Sigmoid colon (tissue), 4 donors: ENCODE measurements at regions not wholly inside any gene's neighbourhood (a gene's known extent, or its start where the extent isn't known, plus 50 kb on each side); places are given as distances from the start of the nearest gene placed in this dataset.

Experiments
- EP300 ChIP-seq, 4 donors: sonication (generic); formaldehyde crosslinking; IDR thresholded peaks; one replicate each; pipeline ENCODE4 v1.6.1; 2017; ENCODE audit warnings: antibody characterized with exemption in 4 of 4
- POLR2AphosphoS5 ChIP-seq, 4 donors: sonication (generic); formaldehyde crosslinking; IDR thresholded peaks; one replicate each; pipeline ENCODE4 v1.6.1; 2017; ENCODE audit warnings: antibody characterized with exemption in 4 of 4
- TF ChIP-seq, protein P1 (sequence below), 4 experiments: fragments of 450-650 bp in 3 of 4; fragments of 200-600 bp in 1 of 4; IDR thresholded peaks; one replicate each; pipeline ENCODE4 v1.5.1; 2016 to 2019; ENCODE audit warnings: antibody characterized with exemption in 4 of 4, mild to moderate bottlenecking in 3 of 4, moderate library complexity in 2 of 4

DNA sequence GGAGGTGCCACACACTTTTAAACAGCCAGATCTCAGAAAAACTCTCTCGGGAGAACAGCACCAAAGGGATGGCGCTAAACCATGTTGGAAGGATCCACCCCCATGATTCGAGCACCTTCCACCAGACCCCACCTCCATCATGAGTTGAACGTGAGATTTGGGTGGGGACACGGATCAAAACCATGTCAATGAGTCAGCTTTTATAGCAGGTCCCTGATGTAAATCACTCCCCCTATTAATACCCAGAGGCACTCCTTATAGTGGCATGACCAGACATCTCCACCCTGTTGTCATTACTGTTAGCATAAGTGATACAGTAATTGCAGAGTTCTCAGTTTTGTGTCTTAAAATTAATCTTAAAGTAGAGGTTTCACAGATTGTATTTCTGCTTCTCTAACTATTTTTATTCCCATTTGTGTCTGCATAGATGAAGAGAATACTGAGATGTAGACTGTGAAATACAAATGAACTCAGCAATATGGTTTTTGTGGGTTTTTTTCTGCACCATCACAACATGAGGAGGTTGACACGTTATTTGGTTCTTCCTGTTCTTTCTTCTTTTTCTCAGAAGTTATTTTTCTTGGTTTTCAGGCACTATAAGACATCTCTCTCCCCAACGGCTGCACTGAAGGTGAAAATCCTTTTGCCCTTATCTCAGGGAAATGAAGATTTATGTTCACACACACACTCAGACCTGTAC is 218.2 kb downstream of the ARL4C start:
- TF ChIP-seq, protein P1, sequence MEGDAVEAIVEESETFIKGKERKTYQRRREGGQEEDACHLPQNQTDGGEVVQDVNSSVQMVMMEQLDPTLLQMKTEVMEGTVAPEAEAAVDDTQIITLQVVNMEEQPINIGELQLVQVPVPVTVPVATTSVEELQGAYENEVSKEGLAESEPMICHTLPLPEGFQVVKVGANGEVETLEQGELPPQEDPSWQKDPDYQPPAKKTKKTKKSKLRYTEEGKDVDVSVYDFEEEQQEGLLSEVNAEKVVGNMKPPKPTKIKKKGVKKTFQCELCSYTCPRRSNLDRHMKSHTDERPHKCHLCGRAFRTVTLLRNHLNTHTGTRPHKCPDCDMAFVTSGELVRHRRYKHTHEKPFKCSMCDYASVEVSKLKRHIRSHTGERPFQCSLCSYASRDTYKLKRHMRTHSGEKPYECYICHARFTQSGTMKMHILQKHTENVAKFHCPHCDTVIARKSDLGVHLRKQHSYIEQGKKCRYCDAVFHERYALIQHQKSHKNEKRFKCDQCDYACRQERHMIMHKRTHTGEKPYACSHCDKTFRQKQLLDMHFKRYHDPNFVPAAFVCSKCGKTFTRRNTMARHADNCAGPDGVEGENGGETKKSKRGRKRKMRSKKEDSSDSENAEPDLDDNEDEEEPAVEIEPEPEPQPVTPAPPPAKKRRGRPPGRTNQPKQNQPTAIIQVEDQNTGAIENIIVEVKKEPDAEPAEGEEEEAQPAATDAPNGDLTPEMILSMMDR (IDR thresholded peaks at IDR 0.05), result no peak
- TF ChIP-seq POLR2AphosphoS5 (IDR thresholded peaks at IDR 0.05) (no peak), EP300 (IDR thresholded peaks at IDR 0.05) (no peak)
